ENCODE measurements at regions not wholly inside any gene's neighbourhood (a gene's known extent, or its start where the extent isn't known, plus 50 kb on each side); places are given as distances from the start of the nearest gene placed in this dataset.
"Not testable (repeated sequence)": the region's sequence is repeated elsewhere in the genome, so short reads cannot be mapped to it uniquely, and the experiment has no call there.

DNA sequence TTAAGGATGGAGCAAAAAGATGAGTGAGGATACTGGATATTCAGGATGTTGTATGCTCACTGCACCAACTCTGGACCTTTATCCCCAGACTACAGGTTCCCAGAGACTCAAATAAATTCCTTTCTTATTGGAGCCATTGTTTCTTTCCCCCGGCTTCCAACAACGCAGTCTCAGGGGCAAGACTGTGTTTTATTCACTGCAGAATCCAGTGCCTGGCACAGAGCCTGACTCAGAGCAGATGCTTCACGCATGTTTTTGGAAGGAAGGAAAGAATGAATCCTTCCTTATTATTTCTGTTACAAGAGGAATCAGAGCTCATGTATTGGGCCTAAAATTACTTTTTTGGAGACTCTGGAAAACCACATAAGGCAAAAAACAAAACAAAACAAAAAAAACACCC, 96.0 kb upstream of the VGLL4 start:
- no peak for DNase-seq

DNA sequence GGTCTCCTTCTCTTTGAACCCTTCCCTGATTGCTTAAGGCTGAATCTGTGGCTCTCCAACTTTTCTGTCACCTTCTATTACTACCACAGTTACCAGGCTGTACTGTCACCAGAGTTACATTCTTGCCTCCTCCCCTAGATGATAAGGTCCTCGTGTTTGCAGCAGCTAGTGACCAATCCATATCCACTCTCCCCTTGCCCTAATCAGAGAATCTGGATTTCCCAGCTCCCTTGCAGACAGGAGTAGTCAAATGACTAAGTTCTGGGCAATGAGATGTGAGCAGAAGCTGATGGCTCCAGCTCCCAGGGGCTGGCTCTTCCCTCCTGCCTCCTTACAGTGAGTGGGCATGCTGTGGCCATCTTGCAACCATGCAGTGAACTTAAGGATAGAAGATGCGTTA, 95.4 kb upstream of the VGLL4 start:
- DNase-seq, result no peak

- DNase-seq, result no peak
Measured at GRCh38 chr3:11737742-11738141, 94.0 kb upstream of the VGLL4 start.

DNA sequence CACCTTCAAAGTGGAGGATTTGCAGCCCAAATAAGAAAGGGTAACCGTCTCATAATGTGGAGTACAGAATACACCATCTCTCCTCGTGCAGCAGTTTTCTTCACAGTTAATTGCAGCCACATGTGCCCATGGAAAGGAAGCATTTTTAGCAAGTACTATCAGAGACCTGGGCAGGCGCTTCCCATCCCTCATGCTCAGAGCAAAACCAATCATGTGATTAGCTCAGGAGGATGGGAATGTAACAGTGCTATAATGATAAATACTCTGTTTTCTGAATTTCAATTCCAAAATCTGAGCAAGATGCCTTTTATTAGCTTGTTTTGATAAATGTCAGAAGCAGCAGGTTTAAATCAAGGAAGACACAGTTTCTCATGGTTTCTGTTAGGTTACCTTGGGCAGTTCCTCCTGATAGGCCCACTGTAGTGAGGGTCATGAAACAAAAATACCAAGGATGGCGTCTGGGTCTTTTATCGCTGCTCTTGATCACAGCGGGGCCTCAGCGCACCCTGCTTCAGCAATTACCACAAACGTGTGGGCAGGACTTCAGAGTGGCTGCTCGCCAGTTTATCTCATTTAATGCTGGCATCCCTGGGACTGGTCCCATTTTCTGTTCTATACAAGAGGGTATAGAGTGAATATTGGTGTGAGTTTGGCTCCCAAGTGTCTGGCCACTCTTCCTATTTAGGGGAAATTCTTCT, 92.6 kb upstream of the VGLL4 start:
- DNase-seq, result no peak

DNA sequence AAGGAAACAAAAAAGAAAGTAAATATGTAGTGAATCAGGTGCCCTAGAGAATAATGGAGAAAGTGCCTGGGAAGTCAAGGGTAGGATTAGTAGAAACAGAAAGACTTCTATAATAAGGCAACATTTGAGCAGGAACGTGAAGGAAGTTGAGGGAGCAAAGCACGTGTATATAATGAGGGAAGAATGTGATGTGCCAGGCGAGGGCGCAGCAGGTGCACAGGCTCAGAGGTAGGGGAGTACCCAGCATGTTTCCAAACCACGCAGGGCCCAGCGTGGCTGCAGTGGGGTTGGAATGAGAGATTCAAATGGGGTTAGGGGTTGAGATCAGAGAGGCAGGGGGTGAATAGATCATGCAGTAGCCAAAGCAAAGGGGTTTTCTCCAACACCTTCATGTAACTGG, 91.9 kb upstream of the VGLL4 start:
- DNase-seq, result peak; percentile 39

DNA sequence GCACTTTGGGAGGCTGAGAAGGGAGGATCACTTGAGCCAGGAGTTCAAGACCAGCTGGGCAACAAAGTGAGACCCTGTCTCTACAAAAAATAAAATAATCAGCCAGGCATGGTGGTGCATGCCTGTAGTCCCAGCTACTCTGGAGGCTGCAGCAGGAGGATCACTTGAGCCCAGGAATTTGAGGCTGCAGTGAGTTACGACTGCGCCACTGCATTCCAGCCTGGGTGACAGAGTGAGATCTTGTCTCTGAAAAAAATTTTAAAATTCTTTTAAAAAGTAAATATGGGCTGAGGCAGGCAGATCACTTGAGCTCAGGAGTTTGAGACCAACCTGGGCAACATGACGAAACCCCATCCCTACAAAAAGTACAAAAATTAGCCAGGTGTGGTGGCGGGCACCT, 91.4 kb upstream of the VGLL4 start:
- not testable (repeated sequence) for DNase-seq

GRCh38 chr3:11733914-11734313, 90.2 kb upstream of the VGLL4 start:
- DNase-seq, result no peak

- no peak for DNase-seq
Measured at GRCh38 chr3:11727207-11727606, 83.5 kb upstream of the VGLL4 start.

- DNase-seq, result no peak
Measured at GRCh38 chr3:11726146-11726545, 82.4 kb upstream of the VGLL4 start.

GRCh38 chr3:11725340-11725641, 81.6 kb upstream of the VGLL4 start:
- not testable (repeated sequence) for DNase-seq

DNA sequence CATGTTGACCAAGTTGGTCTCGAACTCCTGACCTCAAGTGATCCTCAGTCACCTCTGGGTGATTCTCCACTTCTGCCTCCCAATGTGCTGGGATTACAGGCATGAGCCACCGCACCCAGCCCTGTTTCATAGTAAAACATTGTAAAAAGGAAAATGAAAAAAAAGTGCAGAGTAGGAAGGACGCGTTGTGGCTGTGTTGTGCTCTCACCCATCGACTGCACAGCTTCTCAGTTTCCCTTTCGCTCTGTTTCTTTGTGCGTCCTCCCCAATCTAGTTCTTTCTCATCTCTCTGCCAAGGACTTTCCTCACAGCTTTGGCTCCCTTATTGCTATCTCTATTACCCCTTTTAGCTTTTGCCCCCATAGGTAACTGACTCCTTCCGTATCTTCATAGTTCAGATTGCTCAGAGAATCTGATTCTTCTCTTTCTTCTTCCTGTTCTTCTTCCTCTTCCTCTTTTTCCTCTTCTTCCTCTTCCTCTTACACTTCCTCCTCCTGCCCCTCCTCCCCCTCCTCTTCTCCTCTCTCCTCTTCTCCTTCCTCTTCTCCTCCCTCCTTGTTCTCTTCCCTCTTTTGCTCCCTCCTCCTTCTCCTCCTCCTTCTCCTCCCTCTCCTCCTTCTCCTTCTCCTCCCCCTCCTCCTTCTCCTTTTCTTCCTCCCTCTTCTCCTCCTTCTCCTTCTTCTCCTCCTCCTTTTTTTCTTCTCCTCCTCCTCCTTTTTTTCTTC, 81.1 kb upstream of the VGLL4 start:
- DNase-seq, result peak; percentile 12

DNA sequence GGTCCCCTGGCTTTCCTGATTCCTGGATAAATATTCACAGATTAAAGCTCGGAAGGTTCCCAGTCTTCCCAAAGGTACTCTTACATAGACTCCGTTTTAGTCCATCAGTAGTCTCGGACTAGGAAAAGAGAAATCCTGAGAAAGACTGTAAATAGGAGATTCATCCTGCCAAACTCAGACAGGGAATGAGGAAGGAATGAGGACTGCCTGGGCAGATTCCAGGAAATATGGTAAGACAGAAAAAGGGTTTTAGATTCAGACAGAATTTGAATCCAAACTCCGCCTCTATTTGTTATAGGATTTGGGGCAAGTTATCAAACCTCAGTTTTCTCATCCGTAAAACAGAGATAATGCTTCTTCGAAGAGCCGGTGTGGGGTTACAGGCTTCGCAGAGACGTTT, 77.8 kb upstream of the VGLL4 start:
- no peak for DNase-seq

- DNase-seq, result peak; percentile 4
Measured at GRCh38 chr3:11720917-11721411, 77.2 kb upstream of the VGLL4 start.

- peak; percentile 89 for DNase-seq
Measured at GRCh38 chr3:11720304-11720898, 76.7 kb upstream of the VGLL4 start.

DNA sequence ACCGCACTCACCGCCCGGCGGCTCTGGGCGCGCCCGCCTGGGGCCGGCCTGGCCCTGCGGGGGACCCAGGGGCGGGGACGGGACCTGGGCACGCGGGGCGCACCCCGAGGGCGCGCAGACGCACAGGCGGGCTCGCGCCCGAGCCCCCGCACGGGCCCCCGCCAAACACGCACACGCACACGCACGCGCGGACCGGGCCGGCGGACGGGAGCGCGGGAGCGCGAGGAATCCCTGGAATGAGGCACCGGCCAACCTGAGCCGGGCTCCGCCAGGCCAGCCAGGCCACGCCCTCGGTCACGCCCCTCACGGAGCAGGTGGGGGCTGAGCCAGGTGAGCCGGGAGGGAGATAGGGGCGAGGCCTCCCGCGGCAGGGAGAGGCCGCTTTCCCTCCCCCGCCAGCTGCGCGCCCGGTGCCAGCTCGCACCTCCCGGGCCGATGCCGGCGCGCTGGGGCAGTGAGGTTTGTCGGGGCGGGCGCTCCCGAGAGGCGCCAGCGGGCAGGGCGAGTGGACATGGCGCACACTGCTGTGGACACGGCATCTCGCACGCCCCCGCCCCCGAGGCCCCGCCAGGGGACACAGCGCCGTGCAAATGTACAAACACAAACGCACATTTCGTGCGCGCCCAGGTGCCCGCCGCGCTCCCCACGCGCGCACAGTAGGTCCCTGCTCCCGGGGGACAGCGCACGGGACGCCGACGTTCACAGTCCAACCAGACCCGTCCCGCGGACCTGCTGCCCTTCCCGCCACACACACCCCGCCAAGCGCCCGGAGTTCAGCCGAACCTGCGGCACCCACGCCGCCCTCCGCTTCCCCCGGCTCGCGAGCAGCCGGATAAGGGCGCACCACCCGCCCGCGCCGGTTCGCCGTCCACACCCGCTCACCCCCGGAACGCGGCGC, 75.9 kb upstream of the VGLL4 start:
- peak; percentile 95 for DNase-seq

DNA sequence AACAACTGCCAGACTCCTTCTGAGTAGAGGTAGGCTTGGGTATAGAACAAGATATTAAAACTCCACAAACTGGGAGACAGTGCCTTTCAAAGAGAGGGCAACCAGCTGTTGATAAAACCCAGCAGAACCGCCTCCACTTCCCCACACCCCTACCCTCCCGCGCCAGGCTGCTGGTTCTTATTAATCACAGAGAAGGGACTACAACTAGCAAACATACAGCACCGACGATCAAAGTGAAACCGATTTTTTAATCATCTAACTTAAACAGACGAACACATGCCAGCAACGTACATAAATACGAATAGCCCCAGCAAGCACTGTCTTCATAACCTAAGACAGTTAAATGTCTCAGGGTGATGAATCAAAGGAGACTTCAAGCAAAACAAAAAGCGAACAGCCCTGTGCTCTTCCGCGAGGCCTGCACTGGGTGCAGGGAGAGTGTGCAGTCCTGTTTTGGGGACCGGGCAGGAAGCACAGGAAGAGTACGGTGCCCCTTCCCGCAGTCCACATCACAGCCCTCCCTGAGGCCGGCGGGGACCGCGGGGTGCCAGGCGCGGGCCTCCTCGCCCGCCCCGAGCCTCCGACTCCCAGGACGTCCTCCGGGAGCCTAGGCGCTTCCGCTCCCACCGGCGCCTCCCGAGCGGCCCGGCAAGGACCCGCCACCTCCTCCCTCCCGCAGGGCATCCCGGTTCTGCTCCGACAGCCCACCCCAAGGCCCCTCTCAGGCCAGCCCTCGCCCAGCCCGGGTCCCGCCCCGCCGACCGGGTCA, 75.1 kb upstream of the VGLL4 start:
- peak; percentile 52 for DNase-seq

DNA sequence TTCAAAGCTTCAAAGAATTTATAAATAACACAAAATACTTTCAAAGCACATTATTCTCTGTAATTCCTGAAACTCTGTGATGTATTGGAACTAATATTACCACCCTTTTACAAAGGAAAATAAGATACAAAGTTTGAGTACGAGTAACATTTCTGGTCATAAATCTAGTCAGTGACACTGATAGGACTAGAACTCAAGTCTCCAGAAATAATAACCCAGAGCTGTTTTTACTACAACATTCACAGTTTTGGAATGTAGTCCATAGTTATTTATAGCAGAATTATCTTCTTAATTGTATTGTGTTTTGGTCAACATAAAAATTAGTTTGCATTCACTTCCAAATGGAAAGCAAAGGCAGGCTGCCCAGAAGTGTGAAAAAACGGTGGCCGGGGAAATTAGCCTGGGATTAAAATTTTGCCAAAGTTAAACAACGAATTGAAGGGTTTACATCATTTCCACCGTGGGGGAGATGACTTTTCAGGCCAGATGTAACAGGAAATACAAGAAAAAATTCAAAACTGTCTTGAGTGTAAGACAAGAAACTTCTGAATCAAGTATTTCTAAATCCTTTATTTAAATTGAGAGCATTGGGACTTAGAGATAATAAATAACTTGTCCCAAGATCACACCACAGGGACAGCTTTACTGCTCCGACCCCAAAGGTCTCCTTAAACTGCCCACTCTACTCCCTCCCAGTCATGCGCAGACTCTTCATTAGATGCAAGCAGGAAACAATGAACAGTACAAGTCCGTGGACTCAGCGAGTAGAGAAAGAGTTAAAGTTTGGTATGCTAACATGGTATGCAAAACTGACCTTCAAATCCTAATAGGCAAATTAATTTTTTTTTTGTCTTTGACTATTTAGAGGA, 74.3 kb upstream of the VGLL4 start:
- no peak for DNase-seq

GRCh38 chr3:11717301-11717700, 73.6 kb upstream of the VGLL4 start:
- no peak for DNase-seq

- no peak for DNase-seq
Measured at GRCh38 chr3:11716573-11717290, 73.0 kb upstream of the VGLL4 start.

GRCh38 chr3:11713171-11713570, 69.5 kb upstream of the VGLL4 start:
- DNase-seq, result no peak

- DNase-seq, result no peak
Measured at GRCh38 chr3:11712646-11713045, 68.9 kb upstream of the VGLL4 start.
